ENCODE measurements at regions not wholly inside any gene's neighbourhood (a gene's known extent, or its start where the extent isn't known, plus 50 kb on each side); places are given as distances from the start of the nearest gene placed in this dataset.

DNA sequence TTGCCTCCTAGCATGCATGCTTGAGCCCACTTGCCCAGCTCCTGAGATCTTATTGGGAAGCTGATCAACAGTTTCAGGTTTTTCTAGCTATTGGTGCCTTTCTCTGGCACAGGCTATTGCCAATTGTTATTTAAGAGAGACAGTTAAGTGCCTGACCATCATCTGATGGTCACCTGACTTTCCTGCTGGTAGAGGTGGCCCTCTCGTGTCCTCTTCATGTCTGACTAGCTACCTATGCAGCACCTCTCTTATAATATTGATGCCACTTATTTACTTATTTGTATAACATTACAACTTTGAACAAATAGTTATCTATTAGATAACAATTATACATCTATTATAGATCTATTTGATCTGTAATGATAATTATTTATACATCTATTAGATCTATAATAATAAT lies 205.9 kb upstream of the SEMA3D start:
- TF ChIP-seq, protein P1, sequence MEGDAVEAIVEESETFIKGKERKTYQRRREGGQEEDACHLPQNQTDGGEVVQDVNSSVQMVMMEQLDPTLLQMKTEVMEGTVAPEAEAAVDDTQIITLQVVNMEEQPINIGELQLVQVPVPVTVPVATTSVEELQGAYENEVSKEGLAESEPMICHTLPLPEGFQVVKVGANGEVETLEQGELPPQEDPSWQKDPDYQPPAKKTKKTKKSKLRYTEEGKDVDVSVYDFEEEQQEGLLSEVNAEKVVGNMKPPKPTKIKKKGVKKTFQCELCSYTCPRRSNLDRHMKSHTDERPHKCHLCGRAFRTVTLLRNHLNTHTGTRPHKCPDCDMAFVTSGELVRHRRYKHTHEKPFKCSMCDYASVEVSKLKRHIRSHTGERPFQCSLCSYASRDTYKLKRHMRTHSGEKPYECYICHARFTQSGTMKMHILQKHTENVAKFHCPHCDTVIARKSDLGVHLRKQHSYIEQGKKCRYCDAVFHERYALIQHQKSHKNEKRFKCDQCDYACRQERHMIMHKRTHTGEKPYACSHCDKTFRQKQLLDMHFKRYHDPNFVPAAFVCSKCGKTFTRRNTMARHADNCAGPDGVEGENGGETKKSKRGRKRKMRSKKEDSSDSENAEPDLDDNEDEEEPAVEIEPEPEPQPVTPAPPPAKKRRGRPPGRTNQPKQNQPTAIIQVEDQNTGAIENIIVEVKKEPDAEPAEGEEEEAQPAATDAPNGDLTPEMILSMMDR (IDR thresholded peaks at IDR 0.05), result no peak
- TF ChIP-seq POLR2A (IDR thresholded peaks at IDR 0.05), result no peak

Measured in lower leg skin (tissue), 3 donors.